Hepatocyte (in vitro differentiated cells): ENCODE measurements at regions not wholly inside any gene's neighbourhood (a gene's known extent, or its start where the extent isn't known, plus 50 kb on each side); places are given as distances from the start of the nearest gene placed in this dataset.

ENCODE experiments used
- CTCF ChIP-seq: fragments of 200-600 bp; sonication (generic); IDR thresholded peaks from 2 replicates; pipeline ENCODE4 v1.5.1; 2016; ENCODE audit warnings: antibody characterized with exemption, mild to moderate bottlenecking; ENCODE audit not compliant: poor library complexity
- EZH2 ChIP-seq: fragments of 200-600 bp; sonication (generic); IDR thresholded peaks from 2 replicates; pipeline ENCODE4 v1.6.1; 2016; ENCODE audit warnings: antibody characterized with exemption, mild to moderate bottlenecking, borderline replicate concordance

GRCh38 chr6:112468359-112468758 lies 121.2 kb downstream of the RFPL4B start:
- TF ChIP-seq CTCF = no peak
- TF ChIP-seq EZH2 = no peak
